Fibroblast of lung (primary cell): ENCODE measurements at regions not wholly inside any gene's neighbourhood (a gene's known extent, or its start where the extent isn't known, plus 50 kb on each side); places are given as distances from the start of the nearest gene placed in this dataset.

Source experiments
- DNase-seq, 2 donors: peaks; one replicate each; pipeline versions ENCODE4 v3.0.0 to v3.0.0-alpha.2; 2010; ENCODE audit warnings: low read depth in 2 of 2
- H2AFZ ChIP-seq: 2 replicates; pipeline ENCODE4 v1.5.1; 2012; ENCODE audit warnings: low read length, control low read depth, inconsistent platforms
- H3K27ac ChIP-seq: 2 replicates; pipeline ENCODE4 v1.5.1; 2011; ENCODE audit warnings: low read length, control low read depth; ENCODE audit not compliant: insufficient read depth
- H3K27me3 ChIP-seq: 2 replicates; pipeline ENCODE4 v1.5.1; 2011; ENCODE audit warnings: mild to moderate bottlenecking, low read length; ENCODE audit not compliant: control insufficient read depth, insufficient read depth
- H3K36me3 ChIP-seq: 2 replicates; pipeline ENCODE4 v1.5.1; 2011; ENCODE audit warnings: low read length; ENCODE audit not compliant: control insufficient read depth, insufficient read depth
- H3K4me1 ChIP-seq: 2 replicates; pipeline ENCODE4 v1.5.1; 2011; ENCODE audit warnings: low read length; ENCODE audit not compliant: control insufficient read depth, insufficient read depth; ENCODE audit errors: extremely low read depth
- H3K4me2 ChIP-seq: 2 replicates; pipeline ENCODE4 v1.5.1; 2011; ENCODE audit warnings: low read length, control low read depth; ENCODE audit not compliant: insufficient read depth; ENCODE audit errors: extremely low read depth
- H3K4me3 ChIP-seq, 4 experiments: fragments of 200-600 bp in 1 of 4; sonication (generic) in 1 of 4; replicated peaks in 1 of 4; 2 replicates each; pipeline ENCODE4 v1.5.1; 2011 to 2016; ENCODE audit warnings: low read length in 4 of 4, low read depth in 3 of 4, mild to moderate bottlenecking in 3 of 4, control low read depth in 2 of 4, inconsistent platforms in 1 of 4, mixed read lengths in 1 of 4; ENCODE audit not compliant: insufficient read depth in 1 of 4; ENCODE audit errors: control extremely low read depth in 1 of 4
- H3K79me2 ChIP-seq: 2 replicates; pipeline ENCODE4 v1.5.1; 2012; ENCODE audit warnings: mild to moderate bottlenecking, low read length, inconsistent platforms; ENCODE audit not compliant: control insufficient read depth, insufficient read depth
- H3K9ac ChIP-seq: 2 replicates; pipeline ENCODE4 v1.5.1; 2011; ENCODE audit warnings: mild to moderate bottlenecking, low read length, control low read depth; ENCODE audit not compliant: insufficient read depth
- H3K9me3 ChIP-seq: 2 replicates; pipeline ENCODE4 v1.5.1; 2012; ENCODE audit warnings: low read depth, low read length; ENCODE audit not compliant: control insufficient read depth, insufficient read depth
- H4K20me1 ChIP-seq: 2 replicates; pipeline ENCODE4 v1.5.1; 2011; ENCODE audit warnings: low read length; ENCODE audit not compliant: control insufficient read depth, insufficient read depth; ENCODE audit errors: extremely low read depth
- CTCF ChIP-seq, 2 donors: IDR thresholded peaks in 1 of 2; conservative IDR thresholded peaks in 1 of 2; 1 replicate in 1 of 2; 2 replicates in 1 of 2; pipeline ENCODE4 v1.5.1; 2011 to 2012; ENCODE audit warnings: low read length in 2 of 2, control low read depth in 1 of 2, inconsistent platforms in 1 of 2, low read depth in 1 of 2, mild to moderate bottlenecking in 1 of 2
- EZH2 ChIP-seq: IDR thresholded peaks from 2 replicates; pipeline ENCODE4 v1.5.1; 2012; ENCODE audit warnings: low read length, control low read depth, mild to moderate bottlenecking; ENCODE audit errors: missing control alignments

GRCh38 chr3:69490235-69490634, 104.3 kb upstream of the FRMD4B start:
- Histone ChIP-seq H3K4me1 (no peaks in the 10 kb centered on the region), H3K9me3 (no peaks in the 10 kb centered on the region), H2AFZ (no peak overlapping the region), H4K20me1 (no peaks in the 10 kb centered on the region), H3K9ac (no peak overlapping the region), H3K4me3 (no peak overlapping the region), H3K36me3 (no peaks in the 10 kb centered on the region), H3K27me3 (no peaks in the 10 kb centered on the region), H3K4me2 (no peak overlapping the region), H3K27ac (no peak overlapping the region), H3K79me2 (no peaks in the 10 kb centered on the region)
- TF ChIP-seq CTCF (conservative IDR thresholded peaks at IDR 0.05 in 1 of 2, IDR thresholded peaks at IDR 0.05 in 1 of 2; ENCODE audit: low read depth in 1 of 2, low read length in 2 of 2) (no peak), EZH2 (no peak)
- DNase-seq = no peak

GRCh38 chr3:69488026-69488425, 102.1 kb upstream of the FRMD4B start:
- no peaks in the 10 kb centered on the region for H4K20me1 ChIP-seq
- H3K4me3 ChIP-seq = no peak overlapping the region
- TF ChIP-seq CTCF (conservative IDR thresholded peaks at IDR 0.05 in 1 of 2, IDR thresholded peaks at IDR 0.05 in 1 of 2; ENCODE audit: low read depth in 1 of 2, low read length in 2 of 2) = no peak
- TF ChIP-seq EZH2 = no peak
- no peaks in the 10 kb centered on the region for H3K9me3 ChIP-seq
- H3K9ac ChIP-seq = no peak overlapping the region
- no peak overlapping the region for H3K27ac ChIP-seq
- no peak for DNase-seq
- no peak overlapping the region for H2AFZ ChIP-seq
- H3K79me2 ChIP-seq = no peaks in the 10 kb centered on the region
- H3K27me3 ChIP-seq = no peaks in the 10 kb centered on the region
- H3K4me1 ChIP-seq = no peaks in the 10 kb centered on the region
- H3K4me2 ChIP-seq = no peak overlapping the region
- H3K36me3 ChIP-seq = no peaks in the 10 kb centered on the region

GRCh38 chr3:69485489-69485888, 99.6 kb upstream of the FRMD4B start:
- Histone ChIP-seq H2AFZ (no peak overlapping the region), H3K4me1 (no peaks in the 10 kb centered on the region), H3K9ac (no peak overlapping the region), H3K36me3 (no peaks in the 10 kb centered on the region), H3K27me3 (no peaks in the 10 kb centered on the region), H3K79me2 (no peaks in the 10 kb centered on the region), H3K4me2 (no peak overlapping the region), H3K4me3 (no peak overlapping the region), H3K27ac (no peak overlapping the region), H4K20me1 (no peaks in the 10 kb centered on the region), H3K9me3 (no peaks in the 10 kb centered on the region)
- DNase-seq = no peak
- TF ChIP-seq CTCF (conservative IDR thresholded peaks at IDR 0.05 in 1 of 2, IDR thresholded peaks at IDR 0.05 in 1 of 2; ENCODE audit: low read depth in 1 of 2, low read length in 2 of 2) = no peak
- TF ChIP-seq EZH2 = no peak
